Cardiac fibroblast (primary cell): ENCODE measurements at regions not wholly inside any gene's neighbourhood (a gene's known extent, or its start where the extent isn't known, plus 50 kb on each side); places are given as distances from the start of the nearest gene placed in this dataset.

ENCODE experiments used
- DNase-seq, 2 donors: peaks; one replicate each; pipeline versions ENCODE4 v3.0.0 to v3.0.0-alpha.2; 2010; ENCODE audit warnings: low read depth in 2 of 2
- H3K4me3 ChIP-seq, 2 donors: replicated peaks in 1 of 2; 1 replicate in 1 of 2; 2 replicates in 1 of 2; pipeline ENCODE4 v1.5.1; 2011; ENCODE audit warnings: low read depth in 2 of 2, low read length in 2 of 2, mild to moderate bottlenecking in 2 of 2, moderate library complexity in 1 of 2
- TF ChIP-seq, protein P1 (sequence below): IDR thresholded peaks from one replicate; pipeline ENCODE4 v1.5.1; 2011; ENCODE audit warnings: low read depth, mild to moderate bottlenecking, low read length, inconsistent platforms

- H3K4me3 ChIP-seq, result no peak overlapping the region
- TF ChIP-seq, protein P1, sequence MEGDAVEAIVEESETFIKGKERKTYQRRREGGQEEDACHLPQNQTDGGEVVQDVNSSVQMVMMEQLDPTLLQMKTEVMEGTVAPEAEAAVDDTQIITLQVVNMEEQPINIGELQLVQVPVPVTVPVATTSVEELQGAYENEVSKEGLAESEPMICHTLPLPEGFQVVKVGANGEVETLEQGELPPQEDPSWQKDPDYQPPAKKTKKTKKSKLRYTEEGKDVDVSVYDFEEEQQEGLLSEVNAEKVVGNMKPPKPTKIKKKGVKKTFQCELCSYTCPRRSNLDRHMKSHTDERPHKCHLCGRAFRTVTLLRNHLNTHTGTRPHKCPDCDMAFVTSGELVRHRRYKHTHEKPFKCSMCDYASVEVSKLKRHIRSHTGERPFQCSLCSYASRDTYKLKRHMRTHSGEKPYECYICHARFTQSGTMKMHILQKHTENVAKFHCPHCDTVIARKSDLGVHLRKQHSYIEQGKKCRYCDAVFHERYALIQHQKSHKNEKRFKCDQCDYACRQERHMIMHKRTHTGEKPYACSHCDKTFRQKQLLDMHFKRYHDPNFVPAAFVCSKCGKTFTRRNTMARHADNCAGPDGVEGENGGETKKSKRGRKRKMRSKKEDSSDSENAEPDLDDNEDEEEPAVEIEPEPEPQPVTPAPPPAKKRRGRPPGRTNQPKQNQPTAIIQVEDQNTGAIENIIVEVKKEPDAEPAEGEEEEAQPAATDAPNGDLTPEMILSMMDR, result no peak
- DNase-seq, result no peak
These were observed 232.9 kb downstream of the BUD13 start for GRCh38 chr11:116539836-116540418.

- H3K4me3 ChIP-seq, result no peak overlapping the region
- TF ChIP-seq, protein P1, result no peak
- DNase-seq, result no peak
These were observed 233.6 kb downstream of the BUD13 start for GRCh38 chr11:116539211-116539610.

DNA sequence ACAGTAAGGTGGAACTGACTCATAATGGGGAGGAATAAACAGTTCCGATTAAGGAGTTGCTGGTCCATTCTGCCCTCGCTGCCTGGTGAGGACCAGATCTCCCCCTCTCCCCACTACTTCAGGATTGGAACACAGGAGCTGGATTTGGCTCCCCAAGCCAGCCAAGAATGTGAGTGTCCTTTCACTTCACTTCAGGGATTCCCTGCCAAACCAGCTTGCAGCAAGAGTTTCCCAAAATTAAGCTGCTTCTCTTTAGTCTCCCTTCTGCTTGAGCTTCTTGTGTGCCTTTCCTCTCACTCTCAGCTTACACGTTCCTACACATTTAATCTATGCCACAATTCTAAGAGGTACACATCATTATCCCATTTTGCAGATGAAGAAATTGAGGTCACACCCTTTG, 234.1 kb downstream of the BUD13 start:
- DNase-seq, result no peak
- TF ChIP-seq, protein P1, result no peak

DNA sequence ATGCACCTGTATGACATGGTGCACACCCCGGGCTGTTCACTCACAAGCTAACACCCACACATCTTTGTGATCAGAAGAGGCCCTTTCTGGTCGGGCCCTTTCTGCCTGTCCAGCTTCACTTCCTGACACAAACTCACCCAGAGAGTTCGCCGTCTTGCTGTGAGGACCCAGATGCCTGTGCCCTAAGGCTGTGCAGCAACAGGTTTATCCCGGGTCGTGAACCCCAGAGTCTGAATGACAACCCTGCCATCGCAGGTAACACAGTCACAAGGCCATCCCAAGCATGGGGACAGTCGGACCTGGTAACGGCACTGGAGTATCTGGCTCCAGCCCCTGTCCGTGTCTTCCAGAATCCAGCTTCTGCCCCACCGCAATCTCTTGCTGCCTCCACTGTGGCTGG, 235.1 kb downstream of the BUD13 start:
- DNase-seq, result no peak
- TF ChIP-seq, protein P1, result no peak
- H3K4me3 ChIP-seq, result no peak overlapping the region

More for the DNA sequence above, 234.1 kb downstream of the BUD13 start:
- no peak overlapping the region for H3K4me3 ChIP-seq

DNA sequence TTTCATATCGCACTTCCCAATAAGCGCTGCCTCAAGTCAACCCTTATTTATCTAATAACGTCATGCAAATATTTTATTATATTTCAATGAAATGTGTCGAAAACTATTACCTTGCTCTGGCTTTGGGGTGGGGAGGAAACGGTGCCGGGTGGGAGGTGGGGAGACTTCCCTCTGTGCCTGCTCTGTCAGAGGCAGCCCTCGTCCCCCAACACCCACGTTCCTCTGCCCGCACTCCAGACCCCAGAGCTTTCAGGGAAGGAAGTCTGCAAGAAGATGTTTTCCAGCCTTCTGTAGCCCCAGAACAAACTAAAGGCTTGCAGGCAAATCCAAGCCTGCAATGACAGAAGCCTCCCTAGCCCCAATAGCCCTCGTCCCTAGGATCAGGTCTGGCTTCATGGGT, 235.7 kb downstream of the BUD13 start:
- TF ChIP-seq, protein P1, result no peak
- DNase-seq, result no peak
- no peak overlapping the region for H3K4me3 ChIP-seq

DNA sequence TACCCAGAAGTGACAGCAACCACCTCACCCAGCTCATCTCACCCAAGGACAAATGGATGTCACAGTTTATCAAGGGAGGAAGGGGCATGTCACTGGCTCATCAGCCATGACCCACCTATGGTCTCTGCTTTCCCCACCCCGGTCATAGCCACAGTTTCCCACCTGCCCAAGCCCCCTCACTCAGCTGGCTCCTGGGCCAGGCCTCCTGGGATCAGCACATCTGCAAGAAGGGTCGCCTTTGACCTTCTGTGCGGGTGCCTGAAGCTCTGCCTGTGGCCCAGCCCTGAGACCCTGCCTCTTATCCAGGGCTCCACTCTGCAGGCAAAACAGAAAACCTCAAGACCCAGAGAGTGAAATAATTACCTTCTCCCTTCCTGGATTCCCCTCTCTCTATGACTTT, 236.4 kb downstream of the BUD13 start:
- H3K4me3 ChIP-seq, result no peak overlapping the region
- no peak for DNase-seq
- TF ChIP-seq, protein P1, result no peak

DNA sequence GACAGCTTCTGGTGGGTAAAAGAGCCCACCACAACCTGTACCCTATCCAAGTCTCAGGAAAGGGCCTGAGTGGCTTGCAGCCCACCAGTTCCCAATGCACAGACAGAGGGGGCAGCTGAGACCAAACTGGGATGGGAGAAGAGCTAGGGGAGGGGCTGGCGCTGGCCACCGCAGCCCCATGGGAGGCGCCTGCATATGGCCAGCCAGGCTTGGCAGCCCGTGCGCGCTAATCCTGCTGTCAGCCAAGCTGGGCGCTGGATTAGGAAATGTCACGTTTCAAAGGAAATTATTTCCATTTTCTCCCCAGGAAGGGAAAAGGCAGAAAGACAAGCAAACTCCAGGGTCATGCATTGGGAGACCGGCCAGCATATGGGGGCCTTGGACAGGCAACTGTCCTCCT, 236.8 kb downstream of the BUD13 start:
- DNase-seq, result no peak
- TF ChIP-seq, protein P1, result no peak

More for the DNA sequence above, 236.8 kb downstream of the BUD13 start:
- H3K4me3 ChIP-seq, result no peak overlapping the region
